Epithelial cell of proximal tubule (primary cell): ENCODE measurements at regions not wholly inside any gene's neighbourhood (a gene's known extent, or its start where the extent isn't known, plus 50 kb on each side); places are given as distances from the start of the nearest gene placed in this dataset.

ENCODE experiments used
- DNase-seq: peaks from one replicate; pipeline ENCODE4 v3.0.0-alpha.2; 2011; ENCODE audit warnings: low read depth
- H3K4me3 ChIP-seq: 2 replicates; pipeline ENCODE4 v1.5.1; 2011; ENCODE audit warnings: low read depth, mild to moderate bottlenecking, low read length
- CTCF ChIP-seq: conservative IDR thresholded peaks from 2 replicates; pipeline ENCODE4 v1.5.1; 2012; ENCODE audit warnings: low read depth, mild to moderate bottlenecking, low read length

- no peak for TF ChIP-seq CTCF
- H3K4me3 ChIP-seq = no peak overlapping the region
- no peak for DNase-seq
Observed at GRCh38 chr22:49141761-49142160, 685.9 kb downstream of the BRD1 start.

GRCh38 chr22:49140911-49141665 lies 686.6 kb downstream of the BRD1 start:
- no peak overlapping the region for H3K4me3 ChIP-seq
- no peak for DNase-seq
- TF ChIP-seq CTCF = no peak

- no peak overlapping the region for H3K4me3 ChIP-seq
- DNase-seq = no peak
Observed at GRCh38 chr22:49139492-49140151, 688.1 kb downstream of the BRD1 start.

GRCh38 chr22:49138250-49138790 lies 689.4 kb downstream of the BRD1 start:
- no peak overlapping the region for H3K4me3 ChIP-seq
- TF ChIP-seq CTCF = no peak
- DNase-seq = no peak

More at GRCh38 chr22:49139492-49140151, 688.1 kb downstream of the BRD1 start:
- no peak for TF ChIP-seq CTCF

GRCh38 chr22:49137206-49137840 lies 690.4 kb downstream of the BRD1 start:
- DNase-seq = no peak
- no peak for TF ChIP-seq CTCF
- no peak overlapping the region for H3K4me3 ChIP-seq

- TF ChIP-seq CTCF = no peak
Observed at GRCh38 chr22:49136816-49137180, 690.9 kb downstream of the BRD1 start.

More at GRCh38 chr22:49136816-49137180, 690.9 kb downstream of the BRD1 start:
- no peak for DNase-seq
- no peak overlapping the region for H3K4me3 ChIP-seq
